B cell (primary cell): ENCODE measurements at regions not wholly inside any gene's neighbourhood (a gene's known extent, or its start where the extent isn't known, plus 50 kb on each side); places are given as distances from the start of the nearest gene placed in this dataset.
"Not testable (repeated sequence)": the region's sequence is repeated elsewhere in the genome, so short reads cannot be mapped to it uniquely, and the experiment has no call there.

Source experiments
- EZH2 ChIP-seq: IDR thresholded peaks from 2 replicates; pipeline ENCODE4 v1.6.1; 2012; ENCODE audit warnings: borderline replicate concordance, low read depth, mild to moderate bottlenecking, moderate library complexity, low read length; ENCODE audit not compliant: insufficient read depth, poor library complexity, severe bottlenecking
- TF ChIP-seq, protein P1 (sequence below): fragments of 200-600 bp; IDR thresholded peaks from one replicate; pipeline ENCODE4 v1.8.0; 2022; ENCODE audit warnings: antibody characterized with exemption, mild to moderate bottlenecking

DNA sequence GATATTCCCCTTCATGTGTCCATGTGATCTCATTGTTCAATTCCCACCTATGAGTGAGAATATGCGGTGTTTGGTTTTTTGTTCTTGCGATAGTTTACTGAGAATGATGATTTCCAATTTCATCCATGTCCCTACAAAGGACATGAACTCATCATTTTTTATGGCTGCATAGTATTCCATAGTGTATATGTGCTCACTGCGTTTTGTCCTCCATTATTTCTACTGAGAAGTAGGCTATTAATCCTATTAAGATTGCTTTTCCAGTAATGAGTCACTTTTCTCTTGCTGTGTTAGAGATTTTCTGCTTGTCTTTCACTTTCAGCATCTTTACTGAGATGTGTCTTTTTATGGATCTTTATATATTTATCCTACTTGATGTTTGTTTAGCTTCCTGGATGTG lies 492.1 kb downstream of the SUCLG1 start:
- TF ChIP-seq EZH2, result not testable (repeated sequence)
- TF ChIP-seq, protein P1, sequence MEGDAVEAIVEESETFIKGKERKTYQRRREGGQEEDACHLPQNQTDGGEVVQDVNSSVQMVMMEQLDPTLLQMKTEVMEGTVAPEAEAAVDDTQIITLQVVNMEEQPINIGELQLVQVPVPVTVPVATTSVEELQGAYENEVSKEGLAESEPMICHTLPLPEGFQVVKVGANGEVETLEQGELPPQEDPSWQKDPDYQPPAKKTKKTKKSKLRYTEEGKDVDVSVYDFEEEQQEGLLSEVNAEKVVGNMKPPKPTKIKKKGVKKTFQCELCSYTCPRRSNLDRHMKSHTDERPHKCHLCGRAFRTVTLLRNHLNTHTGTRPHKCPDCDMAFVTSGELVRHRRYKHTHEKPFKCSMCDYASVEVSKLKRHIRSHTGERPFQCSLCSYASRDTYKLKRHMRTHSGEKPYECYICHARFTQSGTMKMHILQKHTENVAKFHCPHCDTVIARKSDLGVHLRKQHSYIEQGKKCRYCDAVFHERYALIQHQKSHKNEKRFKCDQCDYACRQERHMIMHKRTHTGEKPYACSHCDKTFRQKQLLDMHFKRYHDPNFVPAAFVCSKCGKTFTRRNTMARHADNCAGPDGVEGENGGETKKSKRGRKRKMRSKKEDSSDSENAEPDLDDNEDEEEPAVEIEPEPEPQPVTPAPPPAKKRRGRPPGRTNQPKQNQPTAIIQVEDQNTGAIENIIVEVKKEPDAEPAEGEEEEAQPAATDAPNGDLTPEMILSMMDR, result not testable (repeated sequence)
